ENCODE measurements at regions not wholly inside any gene's neighbourhood (a gene's known extent, or its start where the extent isn't known, plus 50 kb on each side); places are given as distances from the start of the nearest gene placed in this dataset.
A peak's percentile ranks its signal among the peaks of the same experiment; 100 is the strongest.

- no peak overlapping the region for H3K4me3 ChIP-seq (ENCODE audit: low read depth, low read length)
- TF ChIP-seq, protein P1, sequence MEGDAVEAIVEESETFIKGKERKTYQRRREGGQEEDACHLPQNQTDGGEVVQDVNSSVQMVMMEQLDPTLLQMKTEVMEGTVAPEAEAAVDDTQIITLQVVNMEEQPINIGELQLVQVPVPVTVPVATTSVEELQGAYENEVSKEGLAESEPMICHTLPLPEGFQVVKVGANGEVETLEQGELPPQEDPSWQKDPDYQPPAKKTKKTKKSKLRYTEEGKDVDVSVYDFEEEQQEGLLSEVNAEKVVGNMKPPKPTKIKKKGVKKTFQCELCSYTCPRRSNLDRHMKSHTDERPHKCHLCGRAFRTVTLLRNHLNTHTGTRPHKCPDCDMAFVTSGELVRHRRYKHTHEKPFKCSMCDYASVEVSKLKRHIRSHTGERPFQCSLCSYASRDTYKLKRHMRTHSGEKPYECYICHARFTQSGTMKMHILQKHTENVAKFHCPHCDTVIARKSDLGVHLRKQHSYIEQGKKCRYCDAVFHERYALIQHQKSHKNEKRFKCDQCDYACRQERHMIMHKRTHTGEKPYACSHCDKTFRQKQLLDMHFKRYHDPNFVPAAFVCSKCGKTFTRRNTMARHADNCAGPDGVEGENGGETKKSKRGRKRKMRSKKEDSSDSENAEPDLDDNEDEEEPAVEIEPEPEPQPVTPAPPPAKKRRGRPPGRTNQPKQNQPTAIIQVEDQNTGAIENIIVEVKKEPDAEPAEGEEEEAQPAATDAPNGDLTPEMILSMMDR (IDR thresholded peaks at IDR 0.05; ENCODE audit: control insufficient read depth, extremely low read depth, insufficient read depth), result no peak
- DNase-seq (ENCODE audit: low read depth), result no peak
These were observed 185.6 kb downstream of the INSC start for GRCh38 chr11:15300341-15300740.

GRCh38 chr11:15307619-15308024 is 192.9 kb downstream of the INSC start:
- TF ChIP-seq, protein P1 (IDR thresholded peaks at IDR 0.05; ENCODE audit: control insufficient read depth, extremely low read depth, insufficient read depth), result no peak
- H3K4me3 ChIP-seq (ENCODE audit: low read depth, low read length), result no peak overlapping the region
- no peak for DNase-seq (ENCODE audit: low read depth)

- TF ChIP-seq, protein P1 (IDR thresholded peaks at IDR 0.05; ENCODE audit: control insufficient read depth, extremely low read depth, insufficient read depth), result no peak
- DNase-seq (ENCODE audit: low read depth), result no peak
- no peak overlapping the region for H3K4me3 ChIP-seq (ENCODE audit: low read depth, low read length)
These were observed 194.1 kb downstream of the INSC start for GRCh38 chr11:15308840-15309239.

- TF ChIP-seq, protein P1 (IDR thresholded peaks at IDR 0.05; ENCODE audit: control insufficient read depth, extremely low read depth, insufficient read depth), result no peak
- no peak for DNase-seq (ENCODE audit: low read depth)
- H3K4me3 ChIP-seq (ENCODE audit: low read depth, low read length), result no peak overlapping the region
These were observed 194.6 kb downstream of the INSC start for GRCh38 chr11:15309296-15309695.

DNA sequence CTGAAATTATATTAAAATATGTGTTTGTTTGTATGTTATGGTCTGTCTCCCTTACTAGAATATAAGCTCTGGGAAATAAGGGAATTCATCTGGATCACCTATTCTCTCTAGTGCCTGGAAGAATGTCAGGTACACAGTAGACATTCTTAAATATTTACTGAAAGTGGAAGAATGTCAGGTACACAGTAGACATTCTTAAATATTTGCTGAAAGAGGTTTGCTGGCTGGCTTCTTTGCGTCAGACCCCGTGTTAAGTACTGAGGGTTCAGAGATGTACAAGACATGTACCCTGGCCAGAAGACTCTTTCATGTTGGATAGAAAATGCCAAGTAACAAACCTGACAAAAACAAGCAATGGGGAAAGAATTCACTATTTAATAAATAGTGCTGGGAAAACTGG is 199.1 kb downstream of the INSC start:
- peak; percentile 22 for DNase-seq (ENCODE audit: low read depth)
- no peak overlapping the region for H3K4me3 ChIP-seq (ENCODE audit: low read depth, low read length)
- TF ChIP-seq, protein P1 (IDR thresholded peaks at IDR 0.05; ENCODE audit: control insufficient read depth, extremely low read depth, insufficient read depth), result no peak

- TF ChIP-seq, protein P1 (IDR thresholded peaks at IDR 0.05; ENCODE audit: control insufficient read depth, extremely low read depth, insufficient read depth), result no peak
- no peak overlapping the region for H3K4me3 ChIP-seq (ENCODE audit: low read depth, low read length)
- no peak for DNase-seq (ENCODE audit: low read depth)
These were observed 204.1 kb downstream of the INSC start for GRCh38 chr11:15318814-15319213.

GRCh38 chr11:15326520-15326919 is 211.8 kb downstream of the INSC start:
- TF ChIP-seq, protein P1 (IDR thresholded peaks at IDR 0.05; ENCODE audit: control insufficient read depth, extremely low read depth, insufficient read depth), result no peak
- H3K4me3 ChIP-seq (ENCODE audit: low read depth, low read length), result no peak overlapping the region
- no peak for DNase-seq (ENCODE audit: low read depth)
